ENCODE measurements at regions not wholly inside any gene's neighbourhood (a gene's known extent, or its start where the extent isn't known, plus 50 kb on each side); places are given as distances from the start of the nearest gene placed in this dataset.

DNA sequence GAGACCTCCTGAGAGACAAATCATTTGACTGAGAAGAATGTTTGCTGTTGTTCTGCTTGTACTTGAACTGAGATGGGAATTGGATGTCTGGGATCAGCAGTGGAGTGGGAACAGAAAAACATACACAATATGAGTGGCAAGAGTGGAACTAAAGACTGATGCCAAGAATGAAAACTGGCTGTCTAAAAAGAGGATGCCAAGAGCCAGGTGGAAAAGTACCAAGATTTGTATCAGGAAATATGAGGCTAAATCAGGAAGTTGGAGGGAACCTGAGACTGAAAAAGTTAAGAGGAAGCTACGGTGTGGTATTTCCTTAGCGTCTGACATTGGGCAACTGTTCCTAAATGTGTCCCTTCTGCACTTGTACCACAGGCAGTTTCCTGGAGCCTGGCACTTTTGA is 440.9 kb upstream of the CELF4 start:
- DNase-seq (no peak), ATAC-seq (replicated peaks in 1 of 4) (no peak)
- no peak overlapping the region for H3K27ac ChIP-seq (ENCODE audit: low read length)
- ChIA-PET CTCF (no interaction called here), POLR2A (no interaction called here)
- H3K4me3 ChIP-seq (ENCODE audit: control insufficient read depth in 1 of 2, extremely low read depth in 1 of 2, low read length in 1 of 2) = no peak overlapping the region
- H3K4me1 ChIP-seq (ENCODE audit: control insufficient read depth in 1 of 2, extremely low read depth in 1 of 2, insufficient read depth in 2 of 2, low read length in 2 of 2) = no peaks in the 10 kb centered on the region
- H3K4me1 Mint-ChIP-seq = no peaks in the 10 kb centered on the region
- no peaks in the 10 kb centered on the region for H3K36me3 ChIP-seq (ENCODE audit: control insufficient read depth in 2 of 2, extremely low read depth in 1 of 2, insufficient read depth in 1 of 2, low read length in 1 of 2)
- no CpG with 5 or more reads among the region's 2 CpGs for WGBS (ENCODE audit: insufficient coverage)
- peaks cover 1 to 10% (median 3%) of the 10 kb centered on the region in 3 donors for H3K9me3 Mint-ChIP-seq
- no peak overlapping the region for H3K4me3 Mint-ChIP-seq
- no peaks in the 10 kb centered on the region for H3K27me3 ChIP-seq (replicated peaks in 1 of 2; ENCODE audit: control insufficient read depth in 2 of 2, extremely low read depth in 1 of 2, insufficient read depth in 2 of 2, low read length in 1 of 2)
- no peaks in the 10 kb centered on the region for H3K9me3 ChIP-seq
- no peak overlapping the region for H3K27ac Mint-ChIP-seq
- H3K36me3 Mint-ChIP-seq = no peaks in the 10 kb centered on the region
- H3K27me3 Mint-ChIP-seq = no peaks in the 10 kb centered on the region

DNA sequence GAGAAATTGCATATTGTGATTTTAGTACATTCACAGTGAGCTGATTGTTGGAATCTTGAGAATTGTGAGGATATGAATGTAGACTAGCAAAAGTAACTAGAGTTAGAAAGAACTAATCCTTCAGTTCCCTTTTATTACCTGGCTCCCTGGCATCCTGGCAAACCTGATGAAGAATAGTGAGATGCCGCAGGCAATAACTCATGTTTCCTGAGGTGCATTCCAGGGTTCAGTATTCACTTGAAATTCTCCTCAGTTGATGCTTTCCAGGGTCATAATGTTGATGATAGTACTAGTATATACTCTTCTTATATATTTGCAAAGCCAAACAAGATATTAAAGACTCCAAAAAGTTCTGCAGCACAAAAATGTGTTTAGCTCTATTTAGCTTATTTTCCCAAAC is 432.1 kb upstream of the CELF4 start:
- no peaks in the 10 kb centered on the region for H3K4me1 ChIP-seq (ENCODE audit: control insufficient read depth in 1 of 2, extremely low read depth in 1 of 2, insufficient read depth in 2 of 2, low read length in 2 of 2)
- no peaks in the 10 kb centered on the region for H3K36me3 ChIP-seq (ENCODE audit: control insufficient read depth in 2 of 2, extremely low read depth in 1 of 2, insufficient read depth in 1 of 2, low read length in 1 of 2)
- no peak overlapping the region for H3K4me3 Mint-ChIP-seq
- no peaks in the 10 kb centered on the region for H3K36me3 Mint-ChIP-seq
- ChIA-PET POLR2A (interaction anchor here in 1 of 2 donors (0.6 kb wide), 1 partner anchor 23 kb away, joined by 3 read pairs; no protein-coding TSS in a partner anchor), CTCF (no interaction called here)
- no peaks in the 10 kb centered on the region for H3K27me3 ChIP-seq (replicated peaks in 1 of 2; ENCODE audit: control insufficient read depth in 2 of 2, extremely low read depth in 1 of 2, insufficient read depth in 2 of 2, low read length in 1 of 2)
- no peaks in the 10 kb centered on the region for H3K9me3 ChIP-seq
- H3K27ac ChIP-seq (ENCODE audit: low read length) = no peak overlapping the region
- no CpG with 5 or more reads among the region's 1 CpG for WGBS (ENCODE audit: insufficient coverage)
- H3K4me1 Mint-ChIP-seq = no peaks in the 10 kb centered on the region
- H3K9me3 Mint-ChIP-seq = peaks cover 2 to 5% (median 3%) of the 10 kb centered on the region in 3 donors
- ATAC-seq (replicated peaks in 1 of 4) (no peak), DNase-seq (no peak)
- H3K4me3 ChIP-seq (ENCODE audit: control insufficient read depth in 1 of 2, extremely low read depth in 1 of 2, low read length in 1 of 2) = no peak overlapping the region
- no peak overlapping the region for H3K27ac Mint-ChIP-seq
- no peaks in the 10 kb centered on the region for H3K27me3 Mint-ChIP-seq

DNA sequence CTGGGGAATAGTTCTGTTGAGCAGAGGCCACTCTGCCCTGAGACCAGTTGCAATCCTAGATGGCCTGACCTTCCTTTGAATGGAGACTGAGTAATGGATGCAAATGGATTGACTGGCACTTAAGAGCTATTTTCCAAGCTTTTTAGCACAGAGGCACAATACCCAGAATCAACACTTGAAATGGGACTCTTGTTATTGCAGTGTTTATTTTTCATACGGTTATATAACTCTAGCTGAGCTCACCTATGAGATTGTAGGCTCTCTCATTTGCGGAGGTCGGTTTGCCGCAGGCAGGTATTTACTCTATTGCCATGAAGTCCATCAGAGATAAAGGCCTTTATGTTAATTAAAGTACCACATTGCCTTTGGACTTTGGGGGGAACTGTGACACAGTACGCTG is 422.3 kb upstream of the CELF4 start:
- no peaks in the 10 kb centered on the region for H3K27me3 ChIP-seq (replicated peaks in 1 of 2; ENCODE audit: control insufficient read depth in 2 of 2, extremely low read depth in 1 of 2, insufficient read depth in 2 of 2, low read length in 1 of 2)
- no peak overlapping the region for H3K4me3 ChIP-seq (ENCODE audit: control insufficient read depth in 1 of 2, extremely low read depth in 1 of 2, low read length in 1 of 2)
- H3K9me3 ChIP-seq = no peaks in the 10 kb centered on the region
- Mint-ChIP-seq H3K9me3 (peaks cover 3 to 24% (median 5%) of the 10 kb centered on the region in 3 donors), H3K4me1 (no peaks in the 10 kb centered on the region), H3K4me3 (no peak overlapping the region), H3K27ac (no peak overlapping the region), H3K36me3 (no peaks in the 10 kb centered on the region), H3K27me3 (no peaks in the 10 kb centered on the region)
- ChIA-PET POLR2A (no interaction called here), CTCF (no interaction called here)
- no peaks in the 10 kb centered on the region for H3K4me1 ChIP-seq (ENCODE audit: control insufficient read depth in 1 of 2, extremely low read depth in 1 of 2, insufficient read depth in 2 of 2, low read length in 2 of 2)
- DNase-seq (no peak), ATAC-seq (replicated peaks in 1 of 4) (no peak)
- no peak overlapping the region for H3K27ac ChIP-seq (ENCODE audit: low read length)
- 93% methylated on average over 5 of the region's 5 CpGs for WGBS (ENCODE audit: insufficient coverage)
- no peaks in the 10 kb centered on the region for H3K36me3 ChIP-seq (ENCODE audit: control insufficient read depth in 2 of 2, extremely low read depth in 1 of 2, insufficient read depth in 1 of 2, low read length in 1 of 2)

DNA sequence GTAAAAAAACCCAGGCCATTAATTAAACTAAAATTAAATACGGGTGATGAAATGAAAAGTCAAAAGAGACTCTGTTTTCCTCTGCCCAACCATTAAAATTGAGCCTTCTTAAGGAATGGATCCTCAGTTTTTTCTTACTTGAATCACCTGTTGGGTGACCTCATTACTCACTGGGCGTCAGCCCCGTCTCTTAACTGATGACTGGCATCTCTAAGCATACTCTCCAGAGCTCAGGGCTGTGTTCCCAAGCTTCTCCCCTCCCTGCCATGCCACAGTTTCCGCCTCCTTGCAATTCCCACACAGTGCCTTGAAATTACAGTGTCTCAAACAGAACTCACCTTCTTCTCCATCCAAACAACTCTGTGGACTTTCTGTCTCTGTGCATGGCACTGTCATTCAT is 421.1 kb upstream of the CELF4 start:
- ChIA-PET CTCF (no interaction called here), POLR2A (no interaction called here)
- Mint-ChIP-seq H3K4me1 (no peaks in the 10 kb centered on the region), H3K27me3 (no peaks in the 10 kb centered on the region), H3K36me3 (no peaks in the 10 kb centered on the region), H3K27ac (no peak overlapping the region), H3K9me3 (peaks cover 3 to 24% (median 5%) of the 10 kb centered on the region in 3 donors), H3K4me3 (no peak overlapping the region)
- DNase-seq (no peak), ATAC-seq (replicated peaks in 1 of 4) (no peak)
- Histone ChIP-seq H3K9me3 (no peaks in the 10 kb centered on the region), H3K27ac (ENCODE audit: low read length) (no peak overlapping the region), H3K4me1 (ENCODE audit: control insufficient read depth in 1 of 2, extremely low read depth in 1 of 2, insufficient read depth in 2 of 2, low read length in 2 of 2) (no peaks in the 10 kb centered on the region), H3K36me3 (ENCODE audit: control insufficient read depth in 2 of 2, extremely low read depth in 1 of 2, insufficient read depth in 1 of 2, low read length in 1 of 2) (no peaks in the 10 kb centered on the region), H3K27me3 (replicated peaks in 1 of 2; ENCODE audit: control insufficient read depth in 2 of 2, extremely low read depth in 1 of 2, insufficient read depth in 2 of 2, low read length in 1 of 2) (no peaks in the 10 kb centered on the region), H3K4me3 (ENCODE audit: control insufficient read depth in 1 of 2, extremely low read depth in 1 of 2, low read length in 1 of 2) (no peak overlapping the region)
- WGBS (ENCODE audit: insufficient coverage) = 63% methylated on average over 3 of the region's 4 CpGs

DNA sequence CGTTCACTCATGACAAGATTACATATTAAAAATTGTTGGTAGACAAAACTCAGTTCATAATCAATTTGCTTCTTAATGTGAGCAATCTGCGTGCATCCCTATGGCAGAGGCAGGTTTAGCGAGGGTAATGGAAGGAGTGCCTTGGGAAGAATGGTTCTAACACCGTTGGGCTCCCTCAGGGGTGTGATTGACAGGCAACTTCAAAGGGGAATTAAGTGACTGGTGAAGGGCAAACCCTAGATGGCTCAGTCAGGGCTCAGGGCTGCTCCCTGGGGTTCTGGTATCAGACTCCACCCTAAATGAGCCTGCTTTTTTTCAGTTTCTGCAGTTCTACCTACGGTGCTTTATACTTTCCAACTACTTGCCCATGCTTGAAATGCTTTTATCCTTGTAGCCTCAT is 419.5 kb upstream of the CELF4 start:
- H3K4me3 Mint-ChIP-seq = no peak overlapping the region
- Histone ChIP-seq H3K36me3 (ENCODE audit: control insufficient read depth in 2 of 2, extremely low read depth in 1 of 2, insufficient read depth in 1 of 2, low read length in 1 of 2) (no peaks in the 10 kb centered on the region), H3K4me3 (ENCODE audit: control insufficient read depth in 1 of 2, extremely low read depth in 1 of 2, low read length in 1 of 2) (no peak overlapping the region), H3K27me3 (replicated peaks in 1 of 2; ENCODE audit: control insufficient read depth in 2 of 2, extremely low read depth in 1 of 2, insufficient read depth in 2 of 2, low read length in 1 of 2) (no peaks in the 10 kb centered on the region), H3K27ac (ENCODE audit: low read length) (no peak overlapping the region), H3K9me3 (no peaks in the 10 kb centered on the region), H3K4me1 (ENCODE audit: control insufficient read depth in 1 of 2, extremely low read depth in 1 of 2, insufficient read depth in 2 of 2, low read length in 2 of 2) (no peaks in the 10 kb centered on the region)
- peaks cover 3 to 15% (median 3%) of the 10 kb centered on the region in 3 donors for H3K9me3 Mint-ChIP-seq
- DNase-seq (no peak), ATAC-seq (replicated peaks in 1 of 4) (no peak)
- H3K27ac Mint-ChIP-seq = no peak overlapping the region
- WGBS (ENCODE audit: insufficient coverage) = 81% methylated on average over 4 of the region's 5 CpGs
- ChIA-PET POLR2A (no interaction called here), CTCF (no interaction called here)
- H3K4me1 Mint-ChIP-seq = no peaks in the 10 kb centered on the region
- H3K27me3 Mint-ChIP-seq = no peaks in the 10 kb centered on the region
- no peaks in the 10 kb centered on the region for H3K36me3 Mint-ChIP-seq

DNA sequence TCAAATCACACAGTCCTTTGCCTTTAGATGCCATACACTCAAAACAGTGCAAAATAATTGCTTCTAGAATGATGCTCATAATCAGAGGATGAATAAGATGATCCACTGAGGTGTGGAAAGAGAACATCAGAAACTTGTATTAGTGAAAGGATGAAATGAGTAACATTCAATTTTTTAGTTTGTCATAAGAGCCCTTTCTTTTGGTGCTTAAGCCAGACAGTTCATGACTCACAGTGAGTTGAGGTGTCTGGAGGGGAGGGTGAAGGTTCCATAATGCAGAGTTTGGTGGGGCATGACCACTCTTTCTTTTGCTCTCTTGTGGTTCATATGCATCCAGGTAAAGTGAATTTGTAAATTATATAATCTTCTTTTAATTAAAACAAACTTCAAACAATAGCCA is 415.0 kb upstream of the CELF4 start:
- DNase-seq = no peak
- Mint-ChIP-seq H3K36me3 (no peaks in the 10 kb centered on the region), H3K9me3 (peaks cover 3 to 10% (median 7%) of the 10 kb centered on the region in 3 donors), H3K27ac (no peak overlapping the region), H3K27me3 (no peaks in the 10 kb centered on the region), H3K4me3 (no peak overlapping the region), H3K4me1 (no peaks in the 10 kb centered on the region)
- ATAC-seq (replicated peaks in 1 of 4) = no peak
- Histone ChIP-seq H3K9me3 (no peaks in the 10 kb centered on the region), H3K27ac (ENCODE audit: low read length) (no peak overlapping the region), H3K36me3 (ENCODE audit: control insufficient read depth in 2 of 2, extremely low read depth in 1 of 2, insufficient read depth in 1 of 2, low read length in 1 of 2) (no peaks in the 10 kb centered on the region), H3K4me3 (ENCODE audit: control insufficient read depth in 1 of 2, extremely low read depth in 1 of 2, low read length in 1 of 2) (no peak overlapping the region), H3K27me3 (replicated peaks in 1 of 2; ENCODE audit: control insufficient read depth in 2 of 2, extremely low read depth in 1 of 2, insufficient read depth in 2 of 2, low read length in 1 of 2) (no peaks in the 10 kb centered on the region), H3K4me1 (ENCODE audit: control insufficient read depth in 1 of 2, extremely low read depth in 1 of 2, insufficient read depth in 2 of 2, low read length in 2 of 2) (no peaks in the 10 kb centered on the region)
- ChIA-PET POLR2A (no interaction called here), CTCF (no interaction called here)

DNA sequence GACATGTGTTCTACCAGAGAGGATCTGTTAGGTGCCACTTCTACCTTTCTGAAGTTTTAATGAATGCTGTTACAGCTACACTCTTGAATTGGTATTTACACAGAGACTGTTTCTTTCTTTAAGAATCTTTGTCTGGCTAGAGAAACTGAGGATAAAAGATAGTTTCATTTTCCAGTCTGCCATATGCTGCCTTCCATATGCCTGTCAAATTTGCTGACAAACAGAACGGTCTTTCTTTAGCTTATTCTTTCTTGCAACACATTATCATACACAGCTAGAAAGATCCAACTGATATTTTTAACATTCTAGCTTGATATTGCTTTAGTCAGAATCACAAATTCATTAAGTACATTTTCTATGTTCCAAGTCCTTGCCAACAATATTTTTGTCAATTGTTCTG is 409.8 kb upstream of the CELF4 start:
- no peak overlapping the region for H3K27ac Mint-ChIP-seq
- H3K9me3 Mint-ChIP-seq = peaks cover 9 to 14% (median 11%) of the 10 kb centered on the region in 3 donors
- H3K27me3 Mint-ChIP-seq = no peaks in the 10 kb centered on the region
- no peaks in the 10 kb centered on the region for H3K4me1 ChIP-seq (ENCODE audit: control insufficient read depth in 1 of 2, extremely low read depth in 1 of 2, insufficient read depth in 2 of 2, low read length in 2 of 2)
- 64% methylated on average over 1 of the region's 1 CpG for WGBS (ENCODE audit: insufficient coverage)
- H3K27me3 ChIP-seq (replicated peaks in 1 of 2; ENCODE audit: control insufficient read depth in 2 of 2, extremely low read depth in 1 of 2, insufficient read depth in 2 of 2, low read length in 1 of 2) = no peaks in the 10 kb centered on the region
- ChIA-PET CTCF (no interaction called here), POLR2A (interaction anchor here in 1 of 2 donors (0.8 kb wide), 1 partner anchor 22 kb away, joined by 3 read pairs; no protein-coding TSS in a partner anchor)
- H3K36me3 ChIP-seq (ENCODE audit: control insufficient read depth in 2 of 2, extremely low read depth in 1 of 2, insufficient read depth in 1 of 2, low read length in 1 of 2) = no peaks in the 10 kb centered on the region
- H3K9me3 ChIP-seq = no peaks in the 10 kb centered on the region
- ATAC-seq (replicated peaks in 1 of 4) (no peak), DNase-seq (no peak)
- no peak overlapping the region for H3K4me3 Mint-ChIP-seq
- H3K27ac ChIP-seq (ENCODE audit: low read length) = no peak overlapping the region
- no peaks in the 10 kb centered on the region for H3K36me3 Mint-ChIP-seq
- no peaks in the 10 kb centered on the region for H3K4me1 Mint-ChIP-seq
- H3K4me3 ChIP-seq (ENCODE audit: control insufficient read depth in 1 of 2, extremely low read depth in 1 of 2, low read length in 1 of 2) = no peak overlapping the region

All from T-cell (primary cell).